Lower lobe of right lung (tissue), 2 donors: ENCODE measurements at regions not wholly inside any gene's neighbourhood (a gene's known extent, or its start where the extent isn't known, plus 50 kb on each side); places are given as distances from the start of the nearest gene placed in this dataset.

Experiments
- ATAC-seq, 2 donors: fragments of 200-7000 bp; cut with Tn5 transposase; one replicate each; pipeline ENCODE4 v1.9.1; 2020 to 2022; ENCODE audit warnings: mild to moderate bottlenecking in 2 of 2, moderate library complexity in 2 of 2
- DNase-seq: peaks from one replicate; pipeline ENCODE4 v3.0.0-alpha.2; 2020
- H3K27ac ChIP-seq: fragments of 200-600 bp; one replicate; pipeline ENCODE4 v1.8.0; 2022
- H3K27me3 ChIP-seq: fragments of 200-600 bp; one replicate; pipeline ENCODE4 v1.8.0; 2022; ENCODE audit warnings: low read depth
- H3K36me3 ChIP-seq: fragments of 200-600 bp; one replicate; pipeline ENCODE4 v1.8.0; 2022; ENCODE audit warnings: mild to moderate bottlenecking
- H3K4me1 ChIP-seq: fragments of 200-600 bp; one replicate; pipeline ENCODE4 v1.8.0; 2022
- H3K4me3 ChIP-seq: fragments of 200-600 bp; one replicate; pipeline ENCODE4 v1.8.0; 2022; ENCODE audit warnings: mild to moderate bottlenecking
- H3K9me3 ChIP-seq: fragments of 200-600 bp; one replicate; pipeline ENCODE4 v1.8.0; 2022
- intact Hi-C: fragments of 100-400 bp; cut with DNase I; formaldehyde crosslinking; loops from one replicate; pipeline ENCODE4 v1.11.0; 2022
- TF ChIP-seq, protein P1 (sequence below): fragments of 200-600 bp; IDR thresholded peaks from one replicate; pipeline ENCODE4 v1.8.0; 2022; ENCODE audit warnings: antibody characterized with exemption, mild to moderate bottlenecking
- donor health status: DM: no; HTN: yes; CAD: no; lungs with severe emphysema.

DNA sequence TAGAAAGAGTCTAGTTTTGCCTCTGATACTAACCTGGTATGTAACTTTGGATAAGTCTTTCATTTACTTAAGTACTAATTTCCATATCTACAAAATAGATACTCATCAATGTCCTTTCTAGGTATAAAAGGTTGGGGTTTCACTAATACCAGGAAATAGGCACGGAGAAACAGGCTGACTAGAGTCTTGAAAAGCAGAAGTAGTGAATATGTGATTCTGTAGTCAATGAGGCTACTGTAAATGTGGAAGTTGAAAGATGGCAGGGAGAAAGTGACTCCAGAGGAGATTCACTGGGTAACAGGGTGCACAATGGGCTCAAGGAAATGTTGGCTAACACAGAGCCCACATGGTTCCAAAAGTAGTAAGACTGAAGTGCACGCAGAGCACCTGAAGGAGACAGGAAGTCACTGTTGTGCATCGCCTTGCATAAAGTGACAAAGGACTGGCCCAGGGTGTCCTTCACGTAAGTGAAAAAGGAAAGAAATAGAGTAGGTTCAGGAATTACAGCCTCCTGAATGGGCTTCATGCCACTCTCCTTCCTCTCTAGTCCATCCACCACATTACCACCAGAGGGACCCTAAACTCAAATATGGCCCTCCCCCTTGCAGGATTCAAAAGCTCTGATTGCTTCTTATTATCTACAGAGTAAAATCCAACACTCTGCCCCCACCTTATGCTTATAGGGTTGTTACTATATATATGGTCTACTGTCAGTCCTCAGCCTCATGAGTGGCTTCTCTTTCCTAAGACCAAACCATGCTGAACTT, 288.0 kb upstream of the SMARCA2 start:
- Histone ChIP-seq H3K4me1 (no peaks in the 10 kb centered on the region), H3K27me3 (no peaks in the 10 kb centered on the region), H3K36me3 (no peaks in the 10 kb centered on the region), H3K9me3 (no peaks in the 10 kb centered on the region), H3K4me3 (no peak overlapping the region), H3K27ac (no peak overlapping the region)
- intact Hi-C loops, result no loop called here
- no peak for DNase-seq
- TF ChIP-seq, protein P1, sequence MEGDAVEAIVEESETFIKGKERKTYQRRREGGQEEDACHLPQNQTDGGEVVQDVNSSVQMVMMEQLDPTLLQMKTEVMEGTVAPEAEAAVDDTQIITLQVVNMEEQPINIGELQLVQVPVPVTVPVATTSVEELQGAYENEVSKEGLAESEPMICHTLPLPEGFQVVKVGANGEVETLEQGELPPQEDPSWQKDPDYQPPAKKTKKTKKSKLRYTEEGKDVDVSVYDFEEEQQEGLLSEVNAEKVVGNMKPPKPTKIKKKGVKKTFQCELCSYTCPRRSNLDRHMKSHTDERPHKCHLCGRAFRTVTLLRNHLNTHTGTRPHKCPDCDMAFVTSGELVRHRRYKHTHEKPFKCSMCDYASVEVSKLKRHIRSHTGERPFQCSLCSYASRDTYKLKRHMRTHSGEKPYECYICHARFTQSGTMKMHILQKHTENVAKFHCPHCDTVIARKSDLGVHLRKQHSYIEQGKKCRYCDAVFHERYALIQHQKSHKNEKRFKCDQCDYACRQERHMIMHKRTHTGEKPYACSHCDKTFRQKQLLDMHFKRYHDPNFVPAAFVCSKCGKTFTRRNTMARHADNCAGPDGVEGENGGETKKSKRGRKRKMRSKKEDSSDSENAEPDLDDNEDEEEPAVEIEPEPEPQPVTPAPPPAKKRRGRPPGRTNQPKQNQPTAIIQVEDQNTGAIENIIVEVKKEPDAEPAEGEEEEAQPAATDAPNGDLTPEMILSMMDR, result no peak
- no peak for ATAC-seq

DNA sequence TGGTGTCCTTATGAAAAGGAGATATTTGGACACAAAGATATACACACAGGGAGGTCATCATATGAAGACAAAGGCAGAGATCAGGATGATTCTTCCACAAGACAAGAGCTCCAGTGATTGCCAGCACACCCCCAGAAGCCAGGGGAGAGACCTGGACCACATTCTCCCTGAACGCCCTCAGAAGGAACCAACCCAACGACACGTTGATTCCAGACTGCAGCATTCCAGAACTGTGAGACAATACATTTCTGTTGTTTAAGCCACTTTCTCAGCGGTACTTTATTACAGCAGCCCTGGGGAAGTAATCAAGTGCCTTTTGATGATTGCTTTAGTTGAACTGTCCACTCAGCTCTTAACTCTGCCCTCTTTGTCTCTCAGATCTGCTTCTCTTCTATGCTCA, 285.5 kb upstream of the SMARCA2 start:
- TF ChIP-seq, protein P1, result no peak
- no peaks in the 10 kb centered on the region for H3K36me3 ChIP-seq
- intact Hi-C loops, result no loop called here
- no peaks in the 10 kb centered on the region for H3K9me3 ChIP-seq
- H3K4me3 ChIP-seq, result no peak overlapping the region
- no peak for DNase-seq
- H3K4me1 ChIP-seq, result no peaks in the 10 kb centered on the region
- no peak overlapping the region for H3K27ac ChIP-seq
- no peaks in the 10 kb centered on the region for H3K27me3 ChIP-seq
- no peak for ATAC-seq

DNA sequence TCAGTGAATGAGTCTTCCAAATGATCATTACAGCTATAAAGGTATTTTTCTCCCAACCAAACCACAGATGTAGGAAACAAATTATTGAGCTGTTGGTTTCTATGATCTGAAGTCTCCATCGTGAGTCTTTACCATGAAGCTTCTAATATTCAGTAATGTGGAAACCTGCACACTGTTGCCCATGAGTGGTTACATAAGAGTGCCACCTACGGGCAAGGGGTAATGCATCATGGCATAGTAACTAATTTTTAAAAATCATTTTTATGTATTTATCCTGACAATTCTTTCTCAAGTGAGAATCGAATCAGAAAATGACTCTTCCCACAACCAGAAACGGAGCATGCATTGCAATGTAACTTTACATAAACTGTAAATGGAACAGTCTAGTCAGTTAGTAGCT, 282.5 kb upstream of the SMARCA2 start:
- Histone ChIP-seq H3K4me3 (no peak overlapping the region), H3K27me3 (no peaks in the 10 kb centered on the region), H3K36me3 (no peaks in the 10 kb centered on the region), H3K4me1 (no peaks in the 10 kb centered on the region), H3K27ac (no peak overlapping the region), H3K9me3 (no peaks in the 10 kb centered on the region)
- DNase-seq, result no peak
- no peak for ATAC-seq
- TF ChIP-seq, protein P1, result no peak
- intact Hi-C loops, result no loop called here

DNA sequence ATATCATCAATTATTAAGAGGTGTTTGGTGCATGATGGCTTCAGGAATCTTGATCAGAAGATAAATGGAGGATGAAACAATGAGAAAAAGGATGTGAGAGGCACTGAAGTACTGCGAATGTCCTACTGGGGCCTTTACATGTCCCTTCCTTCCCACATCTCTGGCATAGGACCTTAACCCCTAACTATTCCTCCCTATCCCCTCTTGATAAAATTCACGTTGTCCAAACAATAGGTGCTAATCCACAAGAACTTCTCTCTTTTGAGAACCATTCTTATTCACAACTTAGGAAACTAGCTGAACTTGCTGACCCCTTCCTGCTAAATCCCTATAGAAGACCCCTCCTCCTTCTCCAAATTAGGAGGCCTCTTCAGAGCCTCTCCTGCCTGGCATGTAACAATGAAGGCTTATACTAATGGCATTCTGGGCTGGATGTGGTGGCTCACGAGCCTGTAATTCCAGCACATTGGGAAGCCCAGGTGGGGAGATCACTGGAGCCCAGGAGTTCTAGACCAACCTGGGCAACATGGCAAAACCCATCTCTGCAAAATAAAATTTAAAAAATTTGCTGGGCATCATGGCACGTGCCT, 276.5 kb upstream of the SMARCA2 start:
- DNase-seq (no peak), ATAC-seq (no peak)
- H3K9me3 ChIP-seq, result no peaks in the 10 kb centered on the region

DNA sequence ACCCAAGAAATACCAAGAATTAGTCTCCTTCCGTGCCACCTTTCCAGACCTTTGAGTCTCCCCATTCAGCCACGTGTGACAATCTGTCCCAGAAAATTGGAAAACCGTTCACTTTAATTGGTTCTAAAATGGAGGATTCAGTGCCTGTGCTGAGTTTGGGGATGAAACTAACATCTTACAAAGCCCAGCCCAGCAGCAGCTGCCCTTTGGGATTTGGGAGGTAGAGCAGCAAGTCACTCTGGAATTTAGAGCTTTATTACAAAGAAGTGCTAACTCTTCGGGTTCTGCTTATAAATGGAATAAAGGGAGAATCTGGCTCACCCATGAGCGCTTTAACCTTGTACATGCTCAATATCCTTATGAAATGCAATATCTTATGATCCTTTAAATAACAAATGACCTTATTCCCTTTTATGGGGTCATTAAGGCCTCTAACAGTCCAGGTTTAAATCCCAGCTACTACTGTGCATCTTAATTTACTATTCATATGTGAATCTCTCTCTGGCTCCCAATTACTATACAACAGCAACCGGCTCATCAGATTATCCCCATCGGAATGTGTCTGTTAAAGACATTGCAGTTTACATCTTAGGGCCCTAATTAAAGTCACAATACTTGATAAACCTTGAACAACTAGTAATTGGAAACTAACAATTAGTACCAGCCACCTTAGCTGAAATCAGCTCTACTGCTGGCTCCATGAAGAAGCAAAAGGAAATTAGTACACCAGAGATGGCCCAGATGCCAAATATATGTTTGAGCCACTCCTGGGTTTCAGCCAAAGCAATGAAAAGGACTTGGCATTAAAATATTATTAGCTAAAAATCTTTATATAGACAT, 271.8 kb upstream of the SMARCA2 start:
- DNase-seq, result no peak
- Histone ChIP-seq H3K9me3 (no peaks in the 10 kb centered on the region), H3K36me3 (no peaks in the 10 kb centered on the region), H3K4me3 (no peak overlapping the region), H3K27me3 (no peaks in the 10 kb centered on the region), H3K27ac (no peak overlapping the region), H3K4me1 (no peaks in the 10 kb centered on the region)
- TF ChIP-seq, protein P1, result no peak
- intact Hi-C loops, result no loop called here
- ATAC-seq, result no peak

More for the DNA sequence above, 276.5 kb upstream of the SMARCA2 start:
- H3K36me3 ChIP-seq, result no peaks in the 10 kb centered on the region
- intact Hi-C loops, result no loop called here
- TF ChIP-seq, protein P1, result no peak
- no peak overlapping the region for H3K27ac ChIP-seq
- H3K4me3 ChIP-seq, result no peak overlapping the region
- no peaks in the 10 kb centered on the region for H3K27me3 ChIP-seq
- H3K4me1 ChIP-seq, result no peaks in the 10 kb centered on the region
